Prostate gland (tissue), 2 donors: ENCODE measurements at regions not wholly inside any gene's neighbourhood (a gene's known extent, or its start where the extent isn't known, plus 50 kb on each side); places are given as distances from the start of the nearest gene placed in this dataset.

ENCODE experiments used
- CTCF ChIP-seq, 4 experiments: fragments of 200-600 bp in 2 of 4; fragments of 450-650 bp in 2 of 4; sonication (generic) in 2 of 4; IDR thresholded peaks; 1 replicate in 3 of 4; 2 replicates in 1 of 4; pipeline ENCODE4 v1.5.1; 2016 to 2019; ENCODE audit warnings: antibody characterized with exemption in 4 of 4, mild to moderate bottlenecking in 2 of 4, moderate library complexity in 2 of 4
- POLR2A ChIP-seq: fragments of 450-650 bp; IDR thresholded peaks from one replicate; pipeline ENCODE4 v1.6.1; 2016; ENCODE audit warnings: antibody characterized with exemption, mild to moderate bottlenecking

DNA sequence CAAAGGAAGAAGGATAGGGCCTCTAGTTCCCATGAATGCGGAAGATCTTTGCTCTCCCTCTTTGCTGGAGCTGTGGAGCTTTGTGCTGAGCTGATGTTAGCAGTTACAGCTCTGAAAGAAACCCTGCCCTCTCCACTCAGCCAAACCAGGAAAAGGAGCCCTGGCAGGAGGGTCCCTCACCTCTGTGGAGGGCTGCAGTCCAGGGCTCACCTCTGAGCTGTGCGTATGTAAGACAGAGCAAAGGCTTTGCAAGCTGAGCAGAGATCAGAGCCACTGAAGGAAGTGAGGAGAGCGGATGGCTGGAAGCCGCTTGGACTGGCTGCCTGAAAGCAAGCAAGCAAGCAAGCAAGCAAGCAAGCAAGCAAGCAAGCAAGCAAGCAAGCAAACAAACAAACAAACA lies 84.7 kb downstream of the RAMP3 start:
- TF ChIP-seq CTCF (IDR thresholded peaks at IDR 0.05): no peak
- no peak for TF ChIP-seq POLR2A
